Jurkat, Clone E6-1 (cell line): ENCODE measurements at regions not wholly inside any gene's neighbourhood (a gene's known extent, or its start where the extent isn't known, plus 50 kb on each side); places are given as distances from the start of the nearest gene placed in this dataset.
"Not testable (repeated sequence)": the region's sequence is repeated elsewhere in the genome, so short reads cannot be mapped to it uniquely, and the experiment has no call there.

Source experiments
- DNase-seq: peaks from one replicate; pipeline ENCODE4 v3.0.0-alpha.2; 2011; ENCODE audit warnings: low read depth, low spot score
- H3K4me3 ChIP-seq: 2 replicates; pipeline ENCODE4 v1.5.1; 2011; ENCODE audit warnings: mild to moderate bottlenecking, low read length, control low read depth, moderate library complexity

GRCh38 chr5:111929867-111930266, 172.9 kb upstream of the NREP start:
- DNase-seq: no peak
- no peak overlapping the region for H3K4me3 ChIP-seq

GRCh38 chr5:111929261-111929660, 172.3 kb upstream of the NREP start:
- no peak for DNase-seq
- no peak overlapping the region for H3K4me3 ChIP-seq

- DNase-seq: no peak
- no peak overlapping the region for H3K4me3 ChIP-seq
Measured at GRCh38 chr5:111928511-111928910, 171.5 kb upstream of the NREP start.

- DNase-seq: no peak
- H3K4me3 ChIP-seq: no peak overlapping the region
Measured at GRCh38 chr5:111927191-111927590, 170.2 kb upstream of the NREP start.

- no peak overlapping the region for H3K4me3 ChIP-seq
- no peak for DNase-seq
Measured at GRCh38 chr5:111926026-111926425, 169.0 kb upstream of the NREP start.

GRCh38 chr5:111922344-111922743, 165.3 kb upstream of the NREP start:
- no peak overlapping the region for H3K4me3 ChIP-seq
- DNase-seq: no peak

GRCh38 chr5:111921691-111922090, 164.7 kb upstream of the NREP start:
- not testable (repeated sequence) for H3K4me3 ChIP-seq

GRCh38 chr5:111914966-111915636, 158.1 kb upstream of the NREP start:
- H3K4me3 ChIP-seq: no peak overlapping the region

More at GRCh38 chr5:111921691-111922090, 164.7 kb upstream of the NREP start:
- DNase-seq: not testable (repeated sequence)

GRCh38 chr5:111902436-111902835, 145.4 kb upstream of the NREP start:
- no peak for DNase-seq
- H3K4me3 ChIP-seq: no peak overlapping the region

More at GRCh38 chr5:111914966-111915636, 158.1 kb upstream of the NREP start:
- no peak for DNase-seq

- no peak overlapping the region for H3K4me3 ChIP-seq
- no peak for DNase-seq
Measured at GRCh38 chr5:111901296-111901695, 144.3 kb upstream of the NREP start.

- DNase-seq: no peak
Measured at GRCh38 chr5:111892949-111893348, 136.0 kb upstream of the NREP start.

GRCh38 chr5:111887706-111888105, 130.7 kb upstream of the NREP start:
- DNase-seq: no peak
- no peak overlapping the region for H3K4me3 ChIP-seq

More at GRCh38 chr5:111892949-111893348, 136.0 kb upstream of the NREP start:
- no peak overlapping the region for H3K4me3 ChIP-seq

GRCh38 chr5:111869681-111870080, 112.7 kb upstream of the NREP start:
- H3K4me3 ChIP-seq: no peak overlapping the region
- DNase-seq: no peak

- no peak overlapping the region for H3K4me3 ChIP-seq
- DNase-seq: no peak
Measured at GRCh38 chr5:111865356-111865755, 108.4 kb upstream of the NREP start.

- DNase-seq: no peak
- no peak overlapping the region for H3K4me3 ChIP-seq
Measured at GRCh38 chr5:111863801-111864200, 106.8 kb upstream of the NREP start.

GRCh38 chr5:111859533-111860270, 102.7 kb upstream of the NREP start:
- no peak for DNase-seq
- no peak overlapping the region for H3K4me3 ChIP-seq

GRCh38 chr5:111859031-111859430, 102.0 kb upstream of the NREP start:
- DNase-seq: no peak
- no peak overlapping the region for H3K4me3 ChIP-seq

GRCh38 chr5:111857623-111858022, 100.6 kb upstream of the NREP start:
- no peak for DNase-seq
- H3K4me3 ChIP-seq: no peak overlapping the region

GRCh38 chr5:111856876-111857466, 100.0 kb upstream of the NREP start:
- no peak overlapping the region for H3K4me3 ChIP-seq
- no peak for DNase-seq

- no peak overlapping the region for H3K4me3 ChIP-seq
- DNase-seq: no peak
Measured at GRCh38 chr5:111855356-111855755, 98.4 kb upstream of the NREP start.
